ENCODE measurements at regions not wholly inside any gene's neighbourhood (a gene's known extent, or its start where the extent isn't known, plus 50 kb on each side); places are given as distances from the start of the nearest gene placed in this dataset.

GRCh38 chr6:84372290-84372689 lies 144.8 kb upstream of the CEP162 start:
- Mint-ChIP-seq H3K9me3 (ENCODE audit: unreplicated experiment) (peaks cover 5% of the 10 kb centered on the region), H3K27me3 (ENCODE audit: unreplicated experiment) (peaks cover 17% of the 10 kb centered on the region)

GRCh38 chr6:84371681-84372080 lies 144.2 kb upstream of the CEP162 start:
- TF ChIP-seq, protein P1, sequence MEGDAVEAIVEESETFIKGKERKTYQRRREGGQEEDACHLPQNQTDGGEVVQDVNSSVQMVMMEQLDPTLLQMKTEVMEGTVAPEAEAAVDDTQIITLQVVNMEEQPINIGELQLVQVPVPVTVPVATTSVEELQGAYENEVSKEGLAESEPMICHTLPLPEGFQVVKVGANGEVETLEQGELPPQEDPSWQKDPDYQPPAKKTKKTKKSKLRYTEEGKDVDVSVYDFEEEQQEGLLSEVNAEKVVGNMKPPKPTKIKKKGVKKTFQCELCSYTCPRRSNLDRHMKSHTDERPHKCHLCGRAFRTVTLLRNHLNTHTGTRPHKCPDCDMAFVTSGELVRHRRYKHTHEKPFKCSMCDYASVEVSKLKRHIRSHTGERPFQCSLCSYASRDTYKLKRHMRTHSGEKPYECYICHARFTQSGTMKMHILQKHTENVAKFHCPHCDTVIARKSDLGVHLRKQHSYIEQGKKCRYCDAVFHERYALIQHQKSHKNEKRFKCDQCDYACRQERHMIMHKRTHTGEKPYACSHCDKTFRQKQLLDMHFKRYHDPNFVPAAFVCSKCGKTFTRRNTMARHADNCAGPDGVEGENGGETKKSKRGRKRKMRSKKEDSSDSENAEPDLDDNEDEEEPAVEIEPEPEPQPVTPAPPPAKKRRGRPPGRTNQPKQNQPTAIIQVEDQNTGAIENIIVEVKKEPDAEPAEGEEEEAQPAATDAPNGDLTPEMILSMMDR (IDR thresholded peaks at IDR 0.05), result no peak

More at GRCh38 chr6:84372290-84372689, 144.8 kb upstream of the CEP162 start:
- TF ChIP-seq, protein P1 (IDR thresholded peaks at IDR 0.05), result no peak
- no peak overlapping the region for H3K27ac Mint-ChIP-seq (ENCODE audit: unreplicated experiment)
- H3K4me3 Mint-ChIP-seq (ENCODE audit: unreplicated experiment), result no peak overlapping the region
- no peaks in the 10 kb centered on the region for H3K36me3 Mint-ChIP-seq (ENCODE audit: unreplicated experiment)
- DNase-seq (ENCODE audit: extremely low spot score, unreplicated experiment), result no peak
- no peaks in the 10 kb centered on the region for H3K4me1 Mint-ChIP-seq (ENCODE audit: unreplicated experiment)

GRCh38 chr6:84362193-84362821 lies 134.9 kb upstream of the CEP162 start:
- Mint-ChIP-seq H3K4me1 (ENCODE audit: unreplicated experiment) (no peaks in the 10 kb centered on the region), H3K9me3 (ENCODE audit: unreplicated experiment) (no peaks in the 10 kb centered on the region), H3K27ac (ENCODE audit: unreplicated experiment) (no peak overlapping the region), H3K27me3 (ENCODE audit: unreplicated experiment) (no peaks in the 10 kb centered on the region), H3K4me3 (ENCODE audit: unreplicated experiment) (no peak overlapping the region), H3K36me3 (ENCODE audit: unreplicated experiment) (no peaks in the 10 kb centered on the region)
- no peak for DNase-seq (ENCODE audit: extremely low spot score, unreplicated experiment)
- TF ChIP-seq, protein P1 (IDR thresholded peaks at IDR 0.05), result no peak

More at GRCh38 chr6:84371681-84372080, 144.2 kb upstream of the CEP162 start:
- peaks cover 5% of the 10 kb centered on the region for H3K9me3 Mint-ChIP-seq (ENCODE audit: unreplicated experiment)
- no peak for DNase-seq (ENCODE audit: extremely low spot score, unreplicated experiment)
- no peaks in the 10 kb centered on the region for H3K4me1 Mint-ChIP-seq (ENCODE audit: unreplicated experiment)
- H3K27ac Mint-ChIP-seq (ENCODE audit: unreplicated experiment), result no peak overlapping the region
- no peaks in the 10 kb centered on the region for H3K36me3 Mint-ChIP-seq (ENCODE audit: unreplicated experiment)
- H3K4me3 Mint-ChIP-seq (ENCODE audit: unreplicated experiment), result no peak overlapping the region
- H3K27me3 Mint-ChIP-seq (ENCODE audit: unreplicated experiment), result peaks cover 17% of the 10 kb centered on the region

DNA sequence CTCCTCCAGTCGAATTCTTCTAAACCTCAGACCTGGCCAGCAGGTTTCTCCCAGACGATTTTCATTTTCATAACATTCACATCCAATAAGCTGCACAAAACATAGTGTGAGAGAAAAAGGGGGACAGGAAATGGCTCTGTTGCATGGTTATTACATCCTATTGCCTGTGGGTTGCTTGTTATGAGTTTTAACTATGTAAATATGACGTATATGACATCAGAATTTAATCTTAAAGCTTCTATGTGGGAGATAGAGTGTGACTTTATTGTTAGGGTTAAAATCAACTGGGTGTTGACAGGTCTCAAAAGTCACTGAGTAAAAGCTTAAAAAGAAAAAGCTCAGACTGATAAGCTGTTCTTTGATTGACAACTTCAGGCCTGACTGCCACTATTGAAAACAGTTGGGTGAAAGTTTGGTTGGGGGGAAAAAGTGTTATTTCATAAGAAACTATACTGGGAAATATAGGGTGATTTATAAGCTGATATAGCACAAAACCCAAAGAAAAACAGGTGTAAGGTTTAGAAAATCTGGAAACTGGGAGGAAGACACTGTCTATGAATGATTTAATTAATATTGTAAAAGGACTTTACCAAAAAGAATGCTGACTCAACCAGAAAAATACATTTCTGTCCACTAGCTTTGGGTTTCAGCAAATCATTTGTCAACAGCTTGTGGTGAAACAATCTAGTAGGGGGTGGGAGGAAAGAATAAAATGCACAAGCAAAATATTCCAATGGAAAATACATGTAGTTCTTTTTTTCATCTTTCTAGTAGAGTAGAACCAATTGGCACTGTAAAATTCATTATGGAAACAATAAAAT lies 134.1 kb upstream of the CEP162 start:
- Mint-ChIP-seq H3K27me3 (ENCODE audit: unreplicated experiment) (no peaks in the 10 kb centered on the region), H3K9me3 (ENCODE audit: unreplicated experiment) (no peaks in the 10 kb centered on the region), H3K36me3 (ENCODE audit: unreplicated experiment) (no peaks in the 10 kb centered on the region), H3K4me1 (ENCODE audit: unreplicated experiment) (no peaks in the 10 kb centered on the region), H3K27ac (ENCODE audit: unreplicated experiment) (no peak overlapping the region), H3K4me3 (ENCODE audit: unreplicated experiment) (no peak overlapping the region)
- DNase-seq (ENCODE audit: extremely low spot score, unreplicated experiment), result no peak
- TF ChIP-seq, protein P1 (IDR thresholded peaks at IDR 0.05), result no peak

DNA sequence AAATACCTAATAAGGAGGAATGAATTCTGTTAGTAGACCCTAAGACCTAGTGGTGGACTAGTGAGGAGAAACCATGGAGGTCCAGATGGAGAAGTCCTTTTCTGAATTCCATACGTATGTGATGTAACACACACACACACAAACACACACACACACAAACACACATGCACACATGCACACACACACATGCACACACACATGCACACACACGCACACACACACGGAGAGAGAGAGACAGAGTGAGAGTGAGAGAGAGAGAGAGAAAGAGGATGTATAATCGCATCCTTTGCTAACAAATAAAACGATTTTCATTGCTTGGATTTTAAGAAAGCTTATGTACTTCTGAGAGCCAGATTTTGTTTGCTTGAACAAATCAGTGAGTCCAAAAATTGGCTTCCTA lies 132.6 kb upstream of the CEP162 start:
- Mint-ChIP-seq H3K4me3 (ENCODE audit: unreplicated experiment) (no peak overlapping the region), H3K36me3 (ENCODE audit: unreplicated experiment) (no peaks in the 10 kb centered on the region), H3K9me3 (ENCODE audit: unreplicated experiment) (no peaks in the 10 kb centered on the region), H3K27me3 (ENCODE audit: unreplicated experiment) (no peaks in the 10 kb centered on the region), H3K4me1 (ENCODE audit: unreplicated experiment) (no peaks in the 10 kb centered on the region), H3K27ac (ENCODE audit: unreplicated experiment) (no peak overlapping the region)
- TF ChIP-seq, protein P1 (IDR thresholded peaks at IDR 0.05), result no peak
- no peak for DNase-seq (ENCODE audit: extremely low spot score, unreplicated experiment)

Data from osteocyte (in vitro differentiated cells).